Endothelial cell (in vitro differentiated cells): ENCODE measurements at regions not wholly inside any gene's neighbourhood (a gene's known extent, or its start where the extent isn't known, plus 50 kb on each side); places are given as distances from the start of the nearest gene placed in this dataset.

Experiments
- DNase-seq: peaks from one replicate; pipeline ENCODE4 v3.0.0; 2021; ENCODE audit warnings: low spot score
- H3K27ac Mint-ChIP-seq: one replicate; pipeline ENCODE4 v1.8.0; 2021; ENCODE audit warnings: mixed read lengths, inconsistent platforms; ENCODE audit not compliant: unreplicated experiment
- H3K27me3 Mint-ChIP-seq: one replicate; pipeline ENCODE4 v1.8.0; 2021; ENCODE audit warnings: mild to moderate bottlenecking, moderate library complexity, mixed read lengths, inconsistent platforms; ENCODE audit not compliant: unreplicated experiment
- H3K36me3 Mint-ChIP-seq: one replicate; pipeline ENCODE4 v1.8.0; 2021; ENCODE audit warnings: mild to moderate bottlenecking, low read depth, mixed read lengths, inconsistent platforms; ENCODE audit not compliant: unreplicated experiment
- H3K4me1 Mint-ChIP-seq: one replicate; pipeline ENCODE4 v1.8.0; 2021; ENCODE audit warnings: mild to moderate bottlenecking, mixed read lengths, inconsistent platforms; ENCODE audit not compliant: unreplicated experiment
- H3K4me3 Mint-ChIP-seq: one replicate; pipeline ENCODE4 v1.8.0; 2021; ENCODE audit warnings: mild to moderate bottlenecking, mixed read lengths, inconsistent platforms; ENCODE audit not compliant: unreplicated experiment
- H3K9me3 Mint-ChIP-seq: one replicate; pipeline ENCODE4 v1.8.0; 2021; ENCODE audit warnings: mixed read lengths, inconsistent platforms; ENCODE audit not compliant: unreplicated experiment
- TF ChIP-seq, protein P1 (sequence below): fragments of 200-600 bp; sonication (generic); IDR thresholded peaks from one replicate; pipeline ENCODE4 v1.5.0; 2021; ENCODE audit warnings: antibody characterized with exemption; ENCODE audit not compliant: unreplicated experiment

DNA sequence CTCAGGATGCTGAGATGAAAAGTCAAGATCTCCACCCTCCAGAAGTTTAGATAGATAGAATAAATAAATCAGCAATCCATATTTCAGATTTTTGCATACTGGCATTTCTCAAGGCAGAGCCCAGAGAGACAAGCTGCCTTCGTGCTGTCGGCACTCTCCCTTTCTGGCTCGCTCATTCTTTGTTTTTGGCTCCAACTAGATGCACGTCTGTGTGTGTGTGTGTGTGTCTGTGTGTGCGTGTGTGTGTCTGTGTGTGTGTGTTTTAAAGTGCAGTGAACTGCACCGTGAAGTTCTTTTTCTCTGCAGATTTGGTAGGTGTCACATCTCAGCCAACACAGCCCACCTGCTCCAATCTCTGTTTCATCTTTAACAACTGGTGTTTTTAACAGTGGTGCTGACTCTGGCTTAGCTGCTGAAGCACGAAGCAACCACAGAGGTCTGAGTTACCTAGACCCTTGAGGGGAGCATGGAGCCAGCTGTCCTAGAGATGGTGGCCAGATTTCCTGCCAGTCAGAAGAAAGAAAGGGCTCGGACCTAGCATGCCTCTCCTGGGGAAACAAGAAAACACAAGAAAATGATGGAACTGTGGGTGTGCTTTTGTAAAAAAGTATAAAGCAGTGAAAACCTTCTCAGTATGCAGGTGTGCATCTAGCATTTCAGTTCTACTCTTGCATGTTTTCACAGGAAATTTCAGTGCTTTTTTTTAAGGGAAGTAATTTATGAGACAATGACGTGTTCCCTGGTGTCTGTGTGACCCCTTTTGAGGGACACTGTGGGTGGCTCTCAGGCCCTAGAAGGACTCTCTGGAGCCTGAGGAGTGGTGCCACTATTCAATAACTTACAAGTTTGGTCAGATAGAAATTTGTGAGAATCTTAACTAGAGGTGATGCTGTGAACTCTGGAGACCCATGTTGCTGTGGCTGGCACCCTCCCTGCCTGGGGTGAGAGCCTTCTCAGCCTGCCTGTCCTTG is 364.3 kb downstream of the RNF144A start:
- Mint-ChIP-seq H3K4me1 (no peaks in the 10 kb centered on the region), H3K4me3 (no peak overlapping the region), H3K9me3 (no peaks in the 10 kb centered on the region), H3K36me3 (no peaks in the 10 kb centered on the region), H3K27ac (no peak overlapping the region), H3K27me3 (no peaks in the 10 kb centered on the region)
- TF ChIP-seq, protein P1, sequence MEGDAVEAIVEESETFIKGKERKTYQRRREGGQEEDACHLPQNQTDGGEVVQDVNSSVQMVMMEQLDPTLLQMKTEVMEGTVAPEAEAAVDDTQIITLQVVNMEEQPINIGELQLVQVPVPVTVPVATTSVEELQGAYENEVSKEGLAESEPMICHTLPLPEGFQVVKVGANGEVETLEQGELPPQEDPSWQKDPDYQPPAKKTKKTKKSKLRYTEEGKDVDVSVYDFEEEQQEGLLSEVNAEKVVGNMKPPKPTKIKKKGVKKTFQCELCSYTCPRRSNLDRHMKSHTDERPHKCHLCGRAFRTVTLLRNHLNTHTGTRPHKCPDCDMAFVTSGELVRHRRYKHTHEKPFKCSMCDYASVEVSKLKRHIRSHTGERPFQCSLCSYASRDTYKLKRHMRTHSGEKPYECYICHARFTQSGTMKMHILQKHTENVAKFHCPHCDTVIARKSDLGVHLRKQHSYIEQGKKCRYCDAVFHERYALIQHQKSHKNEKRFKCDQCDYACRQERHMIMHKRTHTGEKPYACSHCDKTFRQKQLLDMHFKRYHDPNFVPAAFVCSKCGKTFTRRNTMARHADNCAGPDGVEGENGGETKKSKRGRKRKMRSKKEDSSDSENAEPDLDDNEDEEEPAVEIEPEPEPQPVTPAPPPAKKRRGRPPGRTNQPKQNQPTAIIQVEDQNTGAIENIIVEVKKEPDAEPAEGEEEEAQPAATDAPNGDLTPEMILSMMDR, result no peak
- DNase-seq, result no peak

DNA sequence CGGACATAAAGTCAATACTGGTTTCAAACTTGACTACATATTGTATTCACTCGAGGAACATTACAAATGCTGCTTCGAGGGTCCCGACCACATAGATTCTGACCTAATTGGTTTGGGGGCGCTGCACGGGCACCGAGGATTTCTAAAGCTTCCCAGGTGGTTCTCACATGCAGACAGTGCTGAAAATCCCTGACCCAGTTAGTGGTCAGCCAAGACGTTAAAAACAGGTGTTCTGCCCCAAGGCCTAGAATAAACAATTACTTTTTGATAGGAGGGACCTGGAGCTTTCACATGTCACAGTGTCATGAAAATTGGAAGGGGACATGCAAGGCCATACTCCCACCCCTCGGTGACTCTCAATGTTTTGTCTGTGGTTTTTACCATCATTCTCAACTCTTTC is 368.9 kb downstream of the RNF144A start:
- Mint-ChIP-seq H3K9me3 (no peaks in the 10 kb centered on the region), H3K27ac (no peak overlapping the region), H3K4me1 (no peaks in the 10 kb centered on the region), H3K36me3 (no peaks in the 10 kb centered on the region), H3K4me3 (no peak overlapping the region), H3K27me3 (peaks cover 2% of the 10 kb centered on the region)
- TF ChIP-seq, protein P1, result no peak
- DNase-seq, result no peak

DNA sequence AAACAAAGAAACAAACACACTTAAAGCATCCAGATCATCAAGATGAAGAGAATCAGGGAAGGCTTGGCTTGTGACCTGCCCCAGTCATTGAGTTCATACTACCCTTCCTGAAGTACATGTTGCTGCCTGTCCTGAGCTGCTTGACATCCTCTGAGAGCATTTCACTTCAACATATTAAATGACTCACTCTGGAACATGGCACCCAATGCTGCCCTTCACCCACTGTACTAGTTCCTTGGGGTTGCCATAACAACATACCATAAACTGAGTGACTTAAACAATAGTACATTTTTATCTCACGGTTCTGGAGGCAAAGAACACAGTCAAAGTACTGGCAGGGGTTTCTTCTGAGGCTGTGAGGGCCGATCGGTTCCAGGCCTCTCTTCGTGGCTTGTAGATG is 371.3 kb downstream of the RNF144A start:
- H3K27ac Mint-ChIP-seq, result no peak overlapping the region
- no peaks in the 10 kb centered on the region for H3K9me3 Mint-ChIP-seq
- TF ChIP-seq, protein P1, result no peak
- no peaks in the 10 kb centered on the region for H3K4me1 Mint-ChIP-seq
- H3K4me3 Mint-ChIP-seq, result no peak overlapping the region
- DNase-seq, result no peak
- H3K36me3 Mint-ChIP-seq, result no peaks in the 10 kb centered on the region
- peaks cover 2% of the 10 kb centered on the region for H3K27me3 Mint-ChIP-seq

DNA sequence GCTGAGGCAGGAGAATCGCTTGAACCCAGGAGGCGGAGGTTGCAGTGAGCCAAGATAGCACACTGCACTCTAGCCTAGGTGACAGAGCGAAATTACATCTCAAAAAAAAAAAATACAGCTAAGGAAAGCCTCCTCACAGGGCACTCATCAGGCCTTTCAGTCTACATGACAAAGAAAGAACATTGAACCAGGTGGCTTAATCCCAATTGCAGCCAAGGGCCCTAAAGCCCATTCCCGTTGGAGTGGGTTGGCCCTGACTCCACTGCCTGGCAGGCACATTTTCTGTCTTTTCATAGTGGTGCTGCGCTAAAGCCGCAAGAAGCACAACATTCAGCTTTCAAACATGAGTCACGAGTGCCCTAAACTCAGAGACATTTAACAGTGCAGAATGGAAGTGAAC is 372.5 kb downstream of the RNF144A start:
- no peak for DNase-seq
- no peak overlapping the region for H3K4me3 Mint-ChIP-seq
- no peak overlapping the region for H3K27ac Mint-ChIP-seq
- H3K27me3 Mint-ChIP-seq, result peaks cover 2% of the 10 kb centered on the region
- H3K4me1 Mint-ChIP-seq, result no peaks in the 10 kb centered on the region
- no peaks in the 10 kb centered on the region for H3K36me3 Mint-ChIP-seq
- TF ChIP-seq, protein P1, result no peak
- H3K9me3 Mint-ChIP-seq, result no peaks in the 10 kb centered on the region

DNA sequence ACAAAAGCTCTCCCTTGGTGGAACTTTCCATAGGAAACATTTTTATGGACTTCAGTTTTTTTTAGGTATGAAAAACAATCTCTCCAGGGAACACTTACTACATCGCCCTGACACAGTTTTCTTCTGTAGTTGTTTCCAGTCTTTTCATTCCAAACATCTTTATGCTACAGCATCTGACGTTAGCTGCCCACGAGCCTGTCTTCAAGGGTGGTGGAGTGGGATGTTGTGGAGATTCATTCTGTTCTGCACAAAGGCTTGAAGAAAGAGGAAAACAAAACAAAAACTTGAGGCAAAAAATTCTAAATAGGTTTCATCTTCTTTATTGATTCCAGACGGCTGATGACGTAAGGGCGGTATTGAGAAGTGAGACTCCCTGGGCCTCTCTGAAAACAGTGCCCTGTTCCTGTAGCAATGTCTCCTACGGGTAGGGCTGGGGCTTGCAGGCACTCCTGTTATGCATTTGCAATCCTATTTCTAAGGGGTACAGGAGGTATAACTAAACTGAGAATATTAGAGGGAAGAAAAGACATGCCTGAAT is 375.0 kb downstream of the RNF144A start:
- H3K27ac Mint-ChIP-seq, result no peak overlapping the region
- TF ChIP-seq, protein P1, result no peak
- H3K9me3 Mint-ChIP-seq, result no peaks in the 10 kb centered on the region
- no peak overlapping the region for H3K4me3 Mint-ChIP-seq
- DNase-seq, result no peak
- peaks cover 2% of the 10 kb centered on the region for H3K27me3 Mint-ChIP-seq
- H3K36me3 Mint-ChIP-seq, result no peaks in the 10 kb centered on the region
- no peaks in the 10 kb centered on the region for H3K4me1 Mint-ChIP-seq
